ENCODE measurements at regions not wholly inside any gene's neighbourhood (a gene's known extent, or its start where the extent isn't known, plus 50 kb on each side); places are given as distances from the start of the nearest gene placed in this dataset.

GRCh38 chr5:12419075-12419474 is 514.8 kb upstream of the CTNND2 start:
- intact Hi-C loops (cut with micrococcal nuclease): no loop called here
- peaks cover 14% of the 10 kb centered on the region for H3K9me3 Mint-ChIP-seq
- H3K36me3 Mint-ChIP-seq (ENCODE audit: low read depth): no peaks in the 10 kb centered on the region
- H3K4me1 Mint-ChIP-seq (ENCODE audit: low read depth): no peaks in the 10 kb centered on the region
- no peak overlapping the region for H3K4me3 Mint-ChIP-seq
- H3K27me3 Mint-ChIP-seq: no peaks in the 10 kb centered on the region
- no peak overlapping the region for H3K27ac Mint-ChIP-seq

GRCh38 chr5:12413585-12413984 is 509.3 kb upstream of the CTNND2 start:
- no peak overlapping the region for H3K4me3 Mint-ChIP-seq
- no peaks in the 10 kb centered on the region for H3K27me3 Mint-ChIP-seq
- intact Hi-C loops (cut with micrococcal nuclease): no loop called here
- no peak overlapping the region for H3K27ac Mint-ChIP-seq
- no peaks in the 10 kb centered on the region for H3K36me3 Mint-ChIP-seq (ENCODE audit: low read depth)
- no peaks in the 10 kb centered on the region for H3K4me1 Mint-ChIP-seq (ENCODE audit: low read depth)
- peaks cover 43% of the 10 kb centered on the region for H3K9me3 Mint-ChIP-seq

- Mint-ChIP-seq H3K4me1 (ENCODE audit: low read depth) (no peaks in the 10 kb centered on the region), H3K9me3 (peaks cover 43% of the 10 kb centered on the region), H3K36me3 (ENCODE audit: low read depth) (no peaks in the 10 kb centered on the region), H3K27me3 (no peaks in the 10 kb centered on the region), H3K27ac (no peak overlapping the region), H3K4me3 (no peak overlapping the region)
- intact Hi-C loops (cut with micrococcal nuclease): no loop called here
These were observed 508.8 kb upstream of the CTNND2 start for GRCh38 chr5:12413075-12413474.

GRCh38 chr5:12399868-12400267 is 495.6 kb upstream of the CTNND2 start:
- Mint-ChIP-seq H3K4me1 (ENCODE audit: low read depth) (no peaks in the 10 kb centered on the region), H3K27ac (no peak overlapping the region), H3K4me3 (no peak overlapping the region), H3K27me3 (no peaks in the 10 kb centered on the region), H3K9me3 (peaks cover 10% of the 10 kb centered on the region), H3K36me3 (ENCODE audit: low read depth) (no peaks in the 10 kb centered on the region)
- intact Hi-C loops (cut with micrococcal nuclease): no loop called here

- intact Hi-C loops (cut with micrococcal nuclease): no loop called here
- H3K9me3 Mint-ChIP-seq: peaks cover 8% of the 10 kb centered on the region
- no peak overlapping the region for H3K4me3 Mint-ChIP-seq
- H3K36me3 Mint-ChIP-seq (ENCODE audit: low read depth): no peaks in the 10 kb centered on the region
- H3K27me3 Mint-ChIP-seq: no peaks in the 10 kb centered on the region
- H3K4me1 Mint-ChIP-seq (ENCODE audit: low read depth): no peaks in the 10 kb centered on the region
- H3K27ac Mint-ChIP-seq: no peak overlapping the region
These were observed 488.0 kb upstream of the CTNND2 start for GRCh38 chr5:12392246-12392645.

- intact Hi-C loops (cut with micrococcal nuclease): no loop called here
- Mint-ChIP-seq H3K9me3 (peaks cover 69% of the 10 kb centered on the region), H3K27ac (no peak overlapping the region), H3K4me3 (no peak overlapping the region), H3K4me1 (ENCODE audit: low read depth) (no peaks in the 10 kb centered on the region), H3K36me3 (ENCODE audit: low read depth) (no peaks in the 10 kb centered on the region), H3K27me3 (no peaks in the 10 kb centered on the region)
These were observed 480.8 kb upstream of the CTNND2 start for GRCh38 chr5:12385095-12385494.

- Mint-ChIP-seq H3K36me3 (ENCODE audit: low read depth) (no peaks in the 10 kb centered on the region), H3K9me3 (peaks cover 69% of the 10 kb centered on the region), H3K27me3 (no peaks in the 10 kb centered on the region), H3K4me1 (ENCODE audit: low read depth) (no peaks in the 10 kb centered on the region), H3K4me3 (no peak overlapping the region), H3K27ac (no peak overlapping the region)
- intact Hi-C loops (cut with micrococcal nuclease): no loop called here
These were observed 479.8 kb upstream of the CTNND2 start for GRCh38 chr5:12384005-12384404.

- intact Hi-C loops (cut with micrococcal nuclease): no loop called here
- no peaks in the 10 kb centered on the region for H3K9me3 Mint-ChIP-seq
These were observed 463.7 kb upstream of the CTNND2 start for GRCh38 chr5:12367973-12368372.

GRCh38 chr5:12360218-12360617 is 456.0 kb upstream of the CTNND2 start:
- peaks cover 32% of the 10 kb centered on the region for H3K9me3 Mint-ChIP-seq
- H3K4me1 Mint-ChIP-seq (ENCODE audit: low read depth): no peaks in the 10 kb centered on the region
- H3K27ac Mint-ChIP-seq: no peak overlapping the region
- H3K4me3 Mint-ChIP-seq: no peak overlapping the region
- H3K36me3 Mint-ChIP-seq (ENCODE audit: low read depth): no peaks in the 10 kb centered on the region
- H3K27me3 Mint-ChIP-seq: no peaks in the 10 kb centered on the region
- intact Hi-C loops (cut with micrococcal nuclease): no loop called here

More at GRCh38 chr5:12367973-12368372, 463.7 kb upstream of the CTNND2 start:
- Mint-ChIP-seq H3K36me3 (ENCODE audit: low read depth) (no peaks in the 10 kb centered on the region), H3K4me1 (ENCODE audit: low read depth) (no peaks in the 10 kb centered on the region), H3K27me3 (no peaks in the 10 kb centered on the region), H3K4me3 (no peak overlapping the region), H3K27ac (no peak overlapping the region)

- Mint-ChIP-seq H3K4me3 (no peak overlapping the region), H3K36me3 (ENCODE audit: low read depth) (no peaks in the 10 kb centered on the region), H3K27me3 (no peaks in the 10 kb centered on the region), H3K9me3 (peaks cover 40% of the 10 kb centered on the region), H3K27ac (no peak overlapping the region), H3K4me1 (ENCODE audit: low read depth) (no peaks in the 10 kb centered on the region)
- intact Hi-C loops (cut with micrococcal nuclease): no loop called here
These were observed 454.3 kb upstream of the CTNND2 start for GRCh38 chr5:12358371-12359090.

GRCh38 chr5:12357626-12358025 is 453.4 kb upstream of the CTNND2 start:
- no peak overlapping the region for H3K27ac Mint-ChIP-seq
- no peaks in the 10 kb centered on the region for H3K4me1 Mint-ChIP-seq (ENCODE audit: low read depth)
- H3K9me3 Mint-ChIP-seq: peaks cover 40% of the 10 kb centered on the region
- H3K4me3 Mint-ChIP-seq: no peak overlapping the region
- no peaks in the 10 kb centered on the region for H3K27me3 Mint-ChIP-seq
- intact Hi-C loops (cut with micrococcal nuclease): no loop called here
- no peaks in the 10 kb centered on the region for H3K36me3 Mint-ChIP-seq (ENCODE audit: low read depth)

- peaks cover 32% of the 10 kb centered on the region for H3K9me3 Mint-ChIP-seq
- no peaks in the 10 kb centered on the region for H3K4me1 Mint-ChIP-seq (ENCODE audit: low read depth)
These were observed 450.4 kb upstream of the CTNND2 start for GRCh38 chr5:12354686-12355085.

GRCh38 chr5:12343558-12343957 is 439.3 kb upstream of the CTNND2 start:
- Mint-ChIP-seq H3K27ac (no peak overlapping the region), H3K27me3 (no peaks in the 10 kb centered on the region), H3K4me3 (no peak overlapping the region), H3K36me3 (ENCODE audit: low read depth) (no peaks in the 10 kb centered on the region), H3K9me3 (peaks cover 18% of the 10 kb centered on the region), H3K4me1 (ENCODE audit: low read depth) (no peaks in the 10 kb centered on the region)
- intact Hi-C loops (cut with micrococcal nuclease): no loop called here

More at GRCh38 chr5:12354686-12355085, 450.4 kb upstream of the CTNND2 start:
- Mint-ChIP-seq H3K27ac (no peak overlapping the region), H3K4me3 (no peak overlapping the region), H3K36me3 (ENCODE audit: low read depth) (no peaks in the 10 kb centered on the region), H3K27me3 (no peaks in the 10 kb centered on the region)
- intact Hi-C loops (cut with micrococcal nuclease): no loop called here

- Mint-ChIP-seq H3K4me3 (no peak overlapping the region), H3K9me3 (peaks cover 45% of the 10 kb centered on the region)
These were observed 431.7 kb upstream of the CTNND2 start for GRCh38 chr5:12335938-12336337.

GRCh38 chr5:12332480-12332879 is 428.2 kb upstream of the CTNND2 start:
- Mint-ChIP-seq H3K4me1 (ENCODE audit: low read depth) (no peaks in the 10 kb centered on the region), H3K27ac (no peak overlapping the region), H3K36me3 (ENCODE audit: low read depth) (no peaks in the 10 kb centered on the region), H3K4me3 (no peak overlapping the region), H3K27me3 (no peaks in the 10 kb centered on the region), H3K9me3 (peaks cover 36% of the 10 kb centered on the region)
- intact Hi-C loops (cut with micrococcal nuclease): no loop called here

More at GRCh38 chr5:12335938-12336337, 431.7 kb upstream of the CTNND2 start:
- Mint-ChIP-seq H3K27ac (no peak overlapping the region), H3K36me3 (ENCODE audit: low read depth) (no peaks in the 10 kb centered on the region), H3K27me3 (no peaks in the 10 kb centered on the region), H3K4me1 (ENCODE audit: low read depth) (no peaks in the 10 kb centered on the region)
- intact Hi-C loops (cut with micrococcal nuclease): no loop called here
